DND-41 (cell line): ENCODE measurements at regions not wholly inside any gene's neighbourhood (a gene's known extent, or its start where the extent isn't known, plus 50 kb on each side); places are given as distances from the start of the nearest gene placed in this dataset.

Experiments used
- CTCF ChIP-seq: IDR thresholded peaks from 2 replicates; pipeline ENCODE4 v1.5.1; 2012; ENCODE audit warnings: borderline replicate concordance, low read length, moderate library complexity, mild to moderate bottlenecking; ENCODE audit not compliant: poor library complexity, severe bottlenecking; ENCODE audit errors: extremely low read depth
- EZH2 ChIP-seq: IDR thresholded peaks from 3 replicates; pipeline ENCODE4 v1.6.1; 2012; ENCODE audit warnings: borderline replicate concordance, low read depth, mild to moderate bottlenecking, moderate library complexity, low read length, inconsistent platforms; ENCODE audit not compliant: severe bottlenecking

GRCh38 chr4:134070174-134070573 is 131.4 kb downstream of the PABPC4L start:
- TF ChIP-seq CTCF, result no peak
- TF ChIP-seq EZH2, result no peak
